ENCODE measurements at regions not wholly inside any gene's neighbourhood (a gene's known extent, or its start where the extent isn't known, plus 50 kb on each side); places are given as distances from the start of the nearest gene placed in this dataset.

DNA sequence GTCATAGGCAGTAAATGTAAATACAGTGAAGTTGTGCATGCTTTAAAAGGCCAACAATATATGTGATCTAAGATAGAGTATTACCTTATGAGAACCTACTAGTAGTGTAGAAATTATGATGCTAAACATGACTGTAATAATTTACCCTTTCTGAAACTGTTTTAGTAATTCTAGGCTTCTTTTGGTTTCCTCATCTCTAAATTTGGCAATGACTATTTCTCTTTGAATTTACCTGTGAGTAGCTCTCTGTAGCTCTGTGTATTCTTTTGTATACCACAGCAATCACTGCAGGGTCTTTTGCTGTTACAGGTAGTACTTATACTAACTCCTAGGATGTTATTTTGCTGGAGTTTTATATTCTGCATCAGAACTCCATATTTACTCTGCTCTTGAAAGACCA lies 169.6 kb downstream of the KDM5D start:
- H3K4me3 ChIP-seq (ENCODE audit: low read length): no peak overlapping the region
- TF ChIP-seq, protein P1, sequence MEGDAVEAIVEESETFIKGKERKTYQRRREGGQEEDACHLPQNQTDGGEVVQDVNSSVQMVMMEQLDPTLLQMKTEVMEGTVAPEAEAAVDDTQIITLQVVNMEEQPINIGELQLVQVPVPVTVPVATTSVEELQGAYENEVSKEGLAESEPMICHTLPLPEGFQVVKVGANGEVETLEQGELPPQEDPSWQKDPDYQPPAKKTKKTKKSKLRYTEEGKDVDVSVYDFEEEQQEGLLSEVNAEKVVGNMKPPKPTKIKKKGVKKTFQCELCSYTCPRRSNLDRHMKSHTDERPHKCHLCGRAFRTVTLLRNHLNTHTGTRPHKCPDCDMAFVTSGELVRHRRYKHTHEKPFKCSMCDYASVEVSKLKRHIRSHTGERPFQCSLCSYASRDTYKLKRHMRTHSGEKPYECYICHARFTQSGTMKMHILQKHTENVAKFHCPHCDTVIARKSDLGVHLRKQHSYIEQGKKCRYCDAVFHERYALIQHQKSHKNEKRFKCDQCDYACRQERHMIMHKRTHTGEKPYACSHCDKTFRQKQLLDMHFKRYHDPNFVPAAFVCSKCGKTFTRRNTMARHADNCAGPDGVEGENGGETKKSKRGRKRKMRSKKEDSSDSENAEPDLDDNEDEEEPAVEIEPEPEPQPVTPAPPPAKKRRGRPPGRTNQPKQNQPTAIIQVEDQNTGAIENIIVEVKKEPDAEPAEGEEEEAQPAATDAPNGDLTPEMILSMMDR (IDR thresholded peaks at IDR 0.05; ENCODE audit: insufficient read depth, low read depth, low read length, missing control alignments): no peak
- no peak for DNase-seq (ENCODE audit: low read depth)

DNA sequence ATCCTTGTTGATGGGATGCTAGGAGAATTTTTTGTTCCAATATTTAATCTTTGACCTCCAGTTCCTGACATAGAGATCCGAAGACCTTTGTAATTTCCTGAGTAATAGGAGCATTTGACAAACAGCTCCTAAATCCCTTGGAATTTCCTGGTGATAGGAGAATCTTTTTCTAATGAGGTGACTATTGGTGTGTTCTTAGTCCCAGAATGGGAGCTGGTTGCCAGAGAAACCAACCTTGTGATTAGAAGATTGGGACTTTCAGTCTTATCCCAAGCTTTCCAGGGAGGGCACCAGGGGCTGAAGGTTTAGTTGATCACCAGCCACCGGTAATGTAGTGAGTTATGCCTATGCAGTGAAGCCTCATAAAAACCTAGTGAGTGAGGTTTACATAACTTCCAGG lies 170.9 kb downstream of the KDM5D start:
- DNase-seq (ENCODE audit: low read depth): no peak
- TF ChIP-seq, protein P1 (IDR thresholded peaks at IDR 0.05; ENCODE audit: insufficient read depth, low read depth, low read length, missing control alignments): no peak
- H3K4me3 ChIP-seq (ENCODE audit: low read length): no peak overlapping the region

DNA sequence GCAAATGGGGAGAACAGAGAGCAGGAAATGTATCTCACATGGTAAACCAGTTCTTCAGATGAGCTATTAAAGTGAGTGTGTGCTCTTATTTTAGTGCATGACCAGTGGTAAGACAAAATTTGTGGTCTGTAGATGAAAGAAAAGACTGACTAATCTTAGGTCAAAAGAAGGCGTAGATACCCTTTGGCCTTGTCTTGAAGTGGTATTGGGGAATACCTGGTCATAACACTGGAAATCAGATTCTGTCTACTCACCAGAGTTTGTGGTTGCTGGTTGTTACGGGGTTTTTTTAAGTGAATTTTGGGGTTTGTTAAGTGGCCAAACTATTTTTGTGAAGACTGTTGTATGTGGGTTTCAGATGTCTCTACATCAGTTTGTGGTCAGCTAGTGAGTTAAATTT lies 173.5 kb downstream of the KDM5D start:
- no peak overlapping the region for H3K4me3 ChIP-seq (ENCODE audit: low read length)
- TF ChIP-seq, protein P1 (IDR thresholded peaks at IDR 0.05; ENCODE audit: insufficient read depth, low read depth, low read length, missing control alignments): no peak
- no peak for DNase-seq (ENCODE audit: low read depth)

DNA sequence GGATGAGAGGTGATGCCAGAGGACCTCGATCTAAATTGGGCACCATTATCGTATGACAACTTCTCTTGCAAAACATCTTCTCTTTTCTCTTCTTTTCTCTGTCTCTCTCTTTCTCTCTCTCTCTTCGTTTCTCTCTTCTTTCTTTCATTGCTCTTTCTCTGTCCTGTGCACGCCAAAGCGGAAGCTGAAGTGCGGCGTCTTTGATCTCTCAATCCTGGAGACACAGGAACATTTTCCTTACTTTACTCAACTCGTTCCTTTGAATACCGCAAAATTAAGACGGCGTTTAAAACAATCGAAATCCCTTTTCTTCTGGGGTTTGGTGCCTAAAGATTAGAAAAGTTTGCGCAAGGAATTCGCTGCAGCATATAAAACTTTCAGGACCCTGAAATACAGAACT lies 176.6 kb downstream of the KDM5D start:
- peak; percentile 38 for DNase-seq (ENCODE audit: low read depth)
- TF ChIP-seq, protein P1 (IDR thresholded peaks at IDR 0.05; ENCODE audit: insufficient read depth, low read depth, low read length, missing control alignments): no peak
- peak overlapping the region; percentile 72 for H3K4me3 ChIP-seq (ENCODE audit: low read length)

DNA sequence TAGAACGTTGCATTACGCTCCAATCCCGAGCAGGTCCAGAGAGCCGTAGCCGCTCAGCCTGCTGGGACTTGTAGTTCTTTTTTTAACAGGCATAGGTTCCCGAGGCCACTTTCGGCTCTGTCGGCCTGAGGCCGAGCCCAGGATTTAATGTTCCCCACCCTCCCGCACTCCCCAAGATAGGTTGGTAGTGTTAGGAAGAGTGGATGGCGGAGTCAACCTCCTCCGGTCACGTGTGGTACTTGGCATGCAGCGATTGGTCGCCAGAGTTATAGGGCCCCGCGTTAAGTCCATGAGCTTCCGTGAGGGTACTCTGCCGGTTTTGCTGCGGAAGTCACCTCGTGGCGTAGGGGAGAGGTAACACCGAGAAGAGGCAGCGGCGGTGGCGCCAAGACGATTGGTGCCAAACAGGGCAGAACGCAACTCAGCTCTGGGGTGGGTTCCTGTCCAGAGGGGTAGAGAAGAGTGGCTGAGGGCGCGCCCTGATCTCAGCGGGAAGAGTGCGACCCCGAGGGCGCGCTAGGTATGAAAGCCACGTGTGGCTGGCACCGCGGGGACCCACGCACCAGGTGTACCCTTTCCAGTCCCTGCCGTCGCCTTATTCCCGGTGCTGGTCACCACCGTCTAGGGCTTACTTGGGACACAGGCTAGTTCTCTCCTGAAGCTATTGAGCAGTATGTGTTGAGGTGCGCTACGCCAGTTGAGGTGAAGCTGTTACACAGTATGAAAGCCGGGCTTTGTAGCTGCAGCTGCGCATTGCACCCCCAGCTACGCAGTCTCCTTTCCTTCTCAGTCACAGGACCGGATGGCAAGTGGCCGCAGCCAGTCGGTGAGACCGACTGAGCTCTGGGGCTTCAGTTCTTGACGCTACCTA lies 177.2 kb downstream of the KDM5D start:
- H3K4me3 ChIP-seq (ENCODE audit: low read length): peak overlapping the region; percentile 72
- DNase-seq (ENCODE audit: low read depth): peak; percentile 94
- TF ChIP-seq, protein P1 (IDR thresholded peaks at IDR 0.05; ENCODE audit: insufficient read depth, low read depth, low read length, missing control alignments): no peak

DNA sequence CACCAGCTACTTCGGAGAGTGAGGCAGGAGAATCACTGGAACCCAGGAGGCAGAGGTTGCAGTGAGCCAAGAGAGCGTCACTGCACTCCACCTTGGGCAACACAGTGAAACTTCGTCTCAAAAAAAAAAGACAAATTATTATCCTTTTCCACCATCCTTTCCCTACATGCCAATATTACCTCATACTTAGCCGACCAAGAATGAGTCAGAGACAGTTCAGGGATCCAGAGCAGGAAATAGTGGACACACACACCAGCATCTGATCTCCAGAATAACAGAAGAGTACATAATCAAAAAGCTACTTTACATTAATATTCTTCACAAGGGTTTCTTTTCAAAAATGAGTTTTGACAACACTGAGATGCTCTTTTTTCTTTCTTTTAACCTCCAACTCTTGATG lies 185.4 kb downstream of the KDM5D start:
- no peak overlapping the region for H3K4me3 ChIP-seq (ENCODE audit: low read length)
- peak; percentile 45 for DNase-seq (ENCODE audit: low read depth)

More for the DNA sequence above, 185.4 kb downstream of the KDM5D start:
- TF ChIP-seq, protein P1 (IDR thresholded peaks at IDR 0.05; ENCODE audit: insufficient read depth, low read depth, low read length, missing control alignments): no peak

All from epithelial cell of esophagus (primary cell).